ENCODE measurements at regions not wholly inside any gene's neighbourhood (a gene's known extent, or its start where the extent isn't known, plus 50 kb on each side); places are given as distances from the start of the nearest gene placed in this dataset.

DNA sequence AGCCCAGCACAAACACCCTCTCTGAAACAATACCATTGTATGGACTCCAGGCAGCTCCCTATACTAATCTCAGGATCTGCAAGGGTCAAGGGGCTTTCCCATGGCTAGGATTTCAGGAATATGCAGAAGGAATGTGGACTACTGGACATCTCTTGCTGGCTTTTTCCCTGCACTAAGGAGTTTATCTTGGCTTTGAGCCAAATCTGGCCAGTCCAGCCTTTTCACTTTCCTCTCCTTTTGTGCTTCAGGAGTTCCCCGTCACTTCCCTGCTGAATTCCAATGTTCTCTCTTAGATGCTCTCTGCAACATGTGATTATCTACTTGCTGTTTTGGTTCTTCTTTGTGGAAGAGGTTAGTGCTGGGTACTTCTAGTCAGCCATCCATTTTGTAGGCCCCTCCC, 568.2 kb downstream of the HDGFL1 start:
- peak; percentile 48 for DNase-seq (ENCODE audit: low read depth)
- TF ChIP-seq, protein P1, sequence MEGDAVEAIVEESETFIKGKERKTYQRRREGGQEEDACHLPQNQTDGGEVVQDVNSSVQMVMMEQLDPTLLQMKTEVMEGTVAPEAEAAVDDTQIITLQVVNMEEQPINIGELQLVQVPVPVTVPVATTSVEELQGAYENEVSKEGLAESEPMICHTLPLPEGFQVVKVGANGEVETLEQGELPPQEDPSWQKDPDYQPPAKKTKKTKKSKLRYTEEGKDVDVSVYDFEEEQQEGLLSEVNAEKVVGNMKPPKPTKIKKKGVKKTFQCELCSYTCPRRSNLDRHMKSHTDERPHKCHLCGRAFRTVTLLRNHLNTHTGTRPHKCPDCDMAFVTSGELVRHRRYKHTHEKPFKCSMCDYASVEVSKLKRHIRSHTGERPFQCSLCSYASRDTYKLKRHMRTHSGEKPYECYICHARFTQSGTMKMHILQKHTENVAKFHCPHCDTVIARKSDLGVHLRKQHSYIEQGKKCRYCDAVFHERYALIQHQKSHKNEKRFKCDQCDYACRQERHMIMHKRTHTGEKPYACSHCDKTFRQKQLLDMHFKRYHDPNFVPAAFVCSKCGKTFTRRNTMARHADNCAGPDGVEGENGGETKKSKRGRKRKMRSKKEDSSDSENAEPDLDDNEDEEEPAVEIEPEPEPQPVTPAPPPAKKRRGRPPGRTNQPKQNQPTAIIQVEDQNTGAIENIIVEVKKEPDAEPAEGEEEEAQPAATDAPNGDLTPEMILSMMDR (IDR thresholded peaks at IDR 0.05; ENCODE audit: low read length, missing control alignments): no peak
- no peak overlapping the region for H3K4me3 ChIP-seq (replicated peaks; ENCODE audit: low read depth, low read length)

DNA sequence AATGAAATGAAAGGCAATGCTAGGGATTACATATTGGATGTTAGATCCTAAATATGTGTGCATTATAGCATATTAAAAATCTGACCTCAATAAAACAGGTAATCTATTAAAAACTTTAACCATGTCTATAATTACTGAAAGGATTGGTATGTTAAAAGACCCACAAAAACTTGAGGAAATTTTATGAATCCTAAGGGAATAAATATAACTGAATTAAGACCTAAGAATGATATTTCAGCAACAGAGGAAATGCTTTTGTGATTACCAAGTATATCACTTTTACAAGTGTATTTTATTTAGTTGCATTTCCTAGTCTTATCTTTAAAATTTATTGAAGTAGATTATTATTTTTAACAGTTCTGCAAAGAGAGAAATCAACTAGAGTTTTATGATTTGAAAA, 571.5 kb downstream of the HDGFL1 start:
- TF ChIP-seq, protein P1 (IDR thresholded peaks at IDR 0.05; ENCODE audit: low read length, missing control alignments): no peak
- H3K4me3 ChIP-seq (replicated peaks; ENCODE audit: low read depth, low read length): no peak overlapping the region
- no peak for DNase-seq (ENCODE audit: low read depth)

DNA sequence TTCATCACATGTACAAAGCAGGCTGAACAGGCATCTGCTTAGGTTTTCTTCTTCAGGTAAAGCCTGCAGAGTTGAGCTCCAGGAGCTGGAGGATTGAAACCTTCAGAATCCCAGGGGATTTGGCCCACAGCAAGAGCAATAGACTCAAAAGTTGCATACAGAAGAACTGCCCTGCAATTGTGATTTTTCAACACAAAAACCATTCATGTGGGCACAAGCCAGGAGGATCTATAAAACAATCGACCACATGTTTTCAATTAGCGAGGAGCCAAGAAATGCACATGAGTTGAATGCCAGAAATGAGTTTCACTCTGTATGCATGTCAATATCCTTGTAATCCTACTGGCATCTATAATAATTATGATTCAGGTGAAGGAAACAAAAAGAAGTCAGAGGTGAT, 576.4 kb downstream of the HDGFL1 start:
- no peak overlapping the region for H3K4me3 ChIP-seq (replicated peaks; ENCODE audit: low read depth, low read length)
- no peak for DNase-seq (ENCODE audit: low read depth)
- TF ChIP-seq, protein P1 (IDR thresholded peaks at IDR 0.05; ENCODE audit: low read length, missing control alignments): no peak

DNA sequence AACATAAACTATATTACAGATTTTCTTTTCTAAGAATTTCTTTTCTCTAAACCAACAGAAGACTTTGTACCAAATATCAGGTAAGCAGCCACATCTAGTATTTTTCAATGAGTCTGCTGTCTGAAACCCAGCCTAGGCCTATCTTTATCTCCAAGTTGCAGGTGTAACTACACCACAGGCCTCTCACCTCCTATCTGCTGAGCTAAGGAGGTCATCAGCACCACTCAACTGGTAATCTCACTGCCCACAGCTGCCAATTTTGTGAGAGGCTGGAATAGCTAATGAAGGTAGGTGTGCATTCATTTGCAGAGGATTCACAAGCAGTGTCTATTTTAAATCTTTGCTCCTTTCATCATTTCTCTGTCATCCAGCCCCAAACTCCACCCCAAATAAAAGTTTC, 584.8 kb downstream of the HDGFL1 start:
- TF ChIP-seq, protein P1 (IDR thresholded peaks at IDR 0.05; ENCODE audit: low read length, missing control alignments): no peak
- no peak for DNase-seq (ENCODE audit: low read depth)
- H3K4me3 ChIP-seq (replicated peaks; ENCODE audit: low read depth, low read length): no peak overlapping the region

DNA sequence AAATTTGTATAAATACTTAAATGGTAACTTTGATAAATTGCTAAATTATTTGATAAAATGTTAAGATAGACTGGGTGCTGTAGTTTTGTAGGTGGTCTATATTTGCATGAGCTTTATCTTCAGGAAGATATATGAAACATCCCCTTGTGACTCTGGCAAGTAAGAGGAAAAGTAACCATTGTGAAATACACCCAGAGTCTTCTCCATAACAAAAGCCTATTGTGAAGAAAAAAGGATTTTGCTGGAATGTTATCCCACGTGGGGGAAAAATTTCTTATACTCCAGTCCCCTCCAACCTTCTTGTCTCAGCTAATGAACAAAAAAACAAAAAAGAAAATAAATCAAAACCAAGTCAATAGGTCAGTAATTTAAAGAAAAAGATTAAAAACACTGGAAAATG, 600.7 kb downstream of the HDGFL1 start:
- peak; percentile 59 for DNase-seq (ENCODE audit: low read depth)
- TF ChIP-seq, protein P1 (IDR thresholded peaks at IDR 0.05; ENCODE audit: low read length, missing control alignments): no peak

DNA sequence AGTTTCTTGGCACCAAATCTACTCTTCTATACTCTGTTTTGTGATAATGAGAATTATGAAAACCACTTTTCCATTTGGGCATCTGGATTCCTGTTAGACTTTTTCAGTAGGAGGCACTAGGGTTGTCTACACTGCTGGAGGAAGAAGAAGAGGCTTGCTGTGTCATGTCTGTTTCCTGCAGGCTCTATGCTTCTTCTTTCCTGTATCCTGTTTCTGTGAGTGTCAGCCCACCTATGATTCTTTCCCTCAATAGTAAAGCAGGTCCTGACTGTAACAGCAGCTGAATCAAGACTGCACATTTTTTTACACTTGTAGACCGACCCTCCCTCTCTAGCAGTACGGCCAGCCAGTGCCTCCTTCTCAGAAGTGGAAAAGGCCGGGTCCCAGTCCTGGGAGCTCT, 603.9 kb downstream of the HDGFL1 start:
- peak; percentile 10 for DNase-seq (ENCODE audit: low read depth)
- TF ChIP-seq, protein P1 (IDR thresholded peaks at IDR 0.05; ENCODE audit: low read length, missing control alignments): no peak
- no peak overlapping the region for H3K4me3 ChIP-seq (replicated peaks; ENCODE audit: low read depth, low read length)

More for the DNA sequence above, 600.7 kb downstream of the HDGFL1 start:
- no peak overlapping the region for H3K4me3 ChIP-seq (replicated peaks; ENCODE audit: low read depth, low read length)

DNA sequence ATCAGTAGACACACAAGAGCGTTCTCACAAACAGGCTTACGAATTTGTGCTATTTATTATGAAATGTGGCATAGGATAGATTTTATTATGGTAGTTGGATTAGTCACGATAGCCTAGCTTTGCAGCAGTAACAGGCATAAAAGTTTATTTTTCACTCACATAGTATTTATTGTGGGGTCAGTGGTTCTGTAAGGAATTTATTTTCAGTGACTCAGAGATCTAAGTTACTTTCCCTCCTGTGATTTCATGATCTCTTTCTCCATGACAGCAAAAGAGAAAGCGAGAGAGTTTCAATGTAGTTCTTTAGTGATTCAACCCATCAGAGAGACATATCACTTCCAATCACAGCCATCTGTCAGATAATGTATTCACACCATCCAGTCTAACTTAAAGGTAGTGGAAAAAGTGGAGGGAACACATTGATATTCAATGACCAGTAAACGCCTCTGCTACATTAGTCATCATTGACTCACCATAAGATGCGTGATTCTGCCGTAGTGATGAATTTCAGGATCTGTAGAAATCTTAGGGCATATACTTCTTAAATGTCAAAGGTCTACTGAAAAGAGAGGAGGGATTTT, 605.5 kb downstream of the HDGFL1 start:
- H3K4me3 ChIP-seq (replicated peaks; ENCODE audit: low read depth, low read length): no peak overlapping the region
- TF ChIP-seq, protein P1 (IDR thresholded peaks at IDR 0.05; ENCODE audit: low read length, missing control alignments): no peak
- DNase-seq (ENCODE audit: low read depth): peak; percentile 82

All from fibroblast of pulmonary artery (primary cell).